SK-N-SH (cell line): ENCODE measurements at regions not wholly inside any gene's neighbourhood (a gene's known extent, or its start where the extent isn't known, plus 50 kb on each side); places are given as distances from the start of the nearest gene placed in this dataset.

Experiments
- CTCF ChIA-PET: fragments of 300-600, 350-600 bp; formaldehyde crosslinking; extraction: SDS; loops from one replicate; lab custom pipeline; 2021; lab: Yijun Ruan, JAX
- POLR2A ChIA-PET: fragments of 350-600 bp; sonication (Branson Sonifier 250); formaldehyde crosslinking; extraction: SDS; loops from one replicate; lab custom pipeline; 2020; ENCODE audit warnings: antibody characterized with exemption, inconsistent platforms; lab: Yijun Ruan, JAX
- DNase-seq: peaks from one replicate; pipeline ENCODE4 v3.0.0; 2012
- H2AFZ ChIP-seq: fragments of 200-600 bp; sonication (generic); 2 replicates; pipeline ENCODE4 v1.8.1; 2016; ENCODE audit warnings: antibody characterized with exemption, mild to moderate bottlenecking, low read depth
- H3F3A ChIP-seq: fragments of 200-600 bp; sonication (generic); replicated peaks from 2 replicates; pipeline ENCODE3; 2016; ENCODE audit warnings: antibody characterized with exemption, mild to moderate bottlenecking; ENCODE audit not compliant: insufficient read depth
- H3K27ac ChIP-seq, 2 experiments: fragments of 200-500 bp in 1 of 2; fragments of 200-600 bp in 1 of 2; sonication (Bioruptor generic) in 1 of 2; sonication (generic), shearing (Covaris generic) in 1 of 2; 2 replicates each; pipeline versions ENCODE4 v1.5.1 to v1.6.1; 2014 to 2016; ENCODE audit warnings: low read depth in 2 of 2, inconsistent platforms in 1 of 2, low read length in 1 of 2, mild to moderate bottlenecking in 1 of 2, mixed read lengths in 1 of 2
- H3K27me3 ChIP-seq: fragments of 200-600 bp; sonication (generic), shearing (Covaris generic); 2 replicates; pipeline ENCODE4 v1.6.1; 2016; ENCODE audit warnings: mixed run types; ENCODE audit not compliant: insufficient read depth
- H3K36me3 ChIP-seq, 2 experiments: fragments of 200-500 bp in 1 of 2; fragments of 200-600 bp in 1 of 2; sonication (Bioruptor generic) in 1 of 2; sonication (generic) in 1 of 2; replicated peaks in 1 of 2; 2 replicates each; pipeline versions ENCODE3 to v1.5.1; 2014 to 2016; ENCODE audit warnings: low read length in 1 of 2, mild to moderate bottlenecking in 1 of 2; ENCODE audit not compliant: insufficient read depth in 2 of 2, control insufficient read depth in 1 of 2
- H3K4me1 ChIP-seq, 2 experiments: fragments of 200-500 bp in 1 of 2; fragments of 200-600 bp in 1 of 2; sonication (Bioruptor generic) in 1 of 2; sonication (generic), shearing (Covaris generic) in 1 of 2; 2 replicates each; pipeline versions ENCODE4 v1.5.1 to v1.6.1; 2014 to 2016; ENCODE audit warnings: low read depth in 1 of 2, low read length in 1 of 2, mixed run types in 1 of 2; ENCODE audit not compliant: insufficient read depth in 2 of 2, control insufficient read depth in 1 of 2
- H3K4me2 ChIP-seq: fragments of 200-600 bp; sonication (generic), shearing (Covaris generic); 2 replicates; pipeline ENCODE4 v1.6.1; 2017; ENCODE audit warnings: mixed run types
- H3K4me3 ChIP-seq, 2 experiments: fragments of 200-500 bp in 1 of 2; fragments of 200-600 bp in 1 of 2; sonication (Bioruptor generic) in 1 of 2; sonication (generic), shearing (Covaris generic) in 1 of 2; 2 replicates each; pipeline versions ENCODE4 v1.5.1 to v1.8.1; 2014 to 2016; ENCODE audit warnings: low read depth in 2 of 2, inconsistent platforms in 1 of 2, low read length in 1 of 2, mild to moderate bottlenecking in 1 of 2, mixed read lengths in 1 of 2, moderate library complexity in 1 of 2
- H3K79me2 ChIP-seq: fragments of 200-600 bp; sonication (generic); 2 replicates; pipeline ENCODE4 v1.8.1; 2017; ENCODE audit warnings: mild to moderate bottlenecking; ENCODE audit not compliant: insufficient read depth
- H3K9ac ChIP-seq: fragments of 200-600 bp; sonication (generic); 2 replicates; pipeline ENCODE4 v1.6.1; 2017; ENCODE audit warnings: mixed run types
- H3K9me2 ChIP-seq: fragments of 200-600 bp; sonication (generic); 2 replicates; pipeline ENCODE4 v1.6.1; 2017; ENCODE audit warnings: mixed run types
- H3K9me3 ChIP-seq: fragments of 200-600 bp; sonication (generic); 2 replicates; pipeline ENCODE4 v1.6.1; 2017; ENCODE audit warnings: mixed run types, mild to moderate bottlenecking, moderate library complexity
- H4K20me1 ChIP-seq: fragments of 200-600 bp; sonication (generic); 2 replicates; pipeline ENCODE4 v1.6.1; 2017; ENCODE audit warnings: mild to moderate bottlenecking, mixed run types; ENCODE audit not compliant: insufficient read depth
- CHD2 ChIP-seq: fragments of 150-350 bp; IDR thresholded peaks from 2 replicates; pipeline ENCODE4 v1.6.1; 2018; ENCODE audit warnings: low read length; ENCODE audit not compliant: partially characterized antibody
- FOXJ3 ChIP-seq: sonication (generic); formaldehyde crosslinking; IDR thresholded peaks from 2 replicates; pipeline ENCODE4 v1.5.1; 2020; ENCODE audit warnings: mild to moderate bottlenecking, missing genetic modification reagents
- FOXM1 ChIP-seq: IDR thresholded peaks from 2 replicates; pipeline ENCODE4 v1.4.0; 2012; ENCODE audit warnings: low read depth, mild to moderate bottlenecking
- GATA2 ChIP-seq: sonication (generic); formaldehyde crosslinking; IDR thresholded peaks from 2 replicates; pipeline ENCODE4 v1.5.0; 2020; ENCODE audit warnings: mild to moderate bottlenecking, missing genetic modification reagents
- IRF3 ChIP-seq: fragments of 150-350 bp; IDR thresholded peaks from 2 replicates; pipeline ENCODE4 v1.6.1; 2016; ENCODE audit warnings: mild to moderate bottlenecking, low read depth, low read length
- JUND ChIP-seq: IDR thresholded peaks from 2 replicates; pipeline ENCODE4 v1.4.0; 2012
- MEF2A ChIP-seq: IDR thresholded peaks from 2 replicates; pipeline ENCODE4 v1.4.0; 2012; ENCODE audit warnings: low read depth, borderline replicate concordance
- NFIC ChIP-seq: IDR thresholded peaks from 2 replicates; pipeline ENCODE4 v1.4.0; 2012; ENCODE audit warnings: borderline replicate concordance
- REST ChIP-seq: IDR thresholded peaks from 2 replicates; pipeline ENCODE4 v1.6.1; 2012; ENCODE audit warnings: mild to moderate bottlenecking, low read depth, low read length, moderate library complexity
- RXRA ChIP-seq: IDR thresholded peaks from 2 replicates; pipeline ENCODE4 v1.4.0; 2012; ENCODE audit warnings: low read depth, mild to moderate bottlenecking, borderline replicate concordance
- SIN3A ChIP-seq: IDR thresholded peaks from 2 replicates; pipeline ENCODE4 v1.6.1; 2012; ENCODE audit warnings: low read depth, mild to moderate bottlenecking, low read length, moderate library complexity, borderline replicate concordance
- TAF1 ChIP-seq: IDR thresholded peaks from 2 replicates; pipeline ENCODE4 v1.6.1; 2012; ENCODE audit warnings: low read depth, mild to moderate bottlenecking, low read length, moderate library complexity, borderline replicate concordance
- TCF12 ChIP-seq: IDR thresholded peaks from 2 replicates; pipeline ENCODE4 v1.4.0; 2012
- USF2 ChIP-seq: fragments of 150-350 bp; IDR thresholded peaks from 2 replicates; pipeline ENCODE4 v1.6.1; 2017; ENCODE audit warnings: antibody characterized with exemption, low read length, low read depth, borderline replicate concordance
- YY1 ChIP-seq: IDR thresholded peaks from 2 replicates; pipeline ENCODE4 v1.4.0; 2012; ENCODE audit warnings: low read depth, mild to moderate bottlenecking
- WGBS: methylation state at CpG from one replicate; pipeline ENCODE4 v1.1.6; 2017; ENCODE audit warnings: low lambda C conversion rate; 5-methylcytosine and 5-hydroxymethylcytosine counted together

- Histone ChIP-seq H3K27ac (no peak overlapping the region), H3F3A (no peaks in the 10 kb centered on the region), H3K9ac (no peak overlapping the region), H3K4me3 (no peak overlapping the region), H2AFZ (no peak overlapping the region), H3K36me3 (no peaks in the 10 kb centered on the region), H3K27me3 (no peaks in the 10 kb centered on the region), H3K4me2 (no peak overlapping the region), H3K9me3 (no peaks in the 10 kb centered on the region), H3K79me2 (no peaks in the 10 kb centered on the region), H3K4me1 (no peaks in the 10 kb centered on the region), H4K20me1 (no peaks in the 10 kb centered on the region), H3K9me2 (no peaks in the 10 kb centered on the region)
- ChIA-PET CTCF (no interaction called here), POLR2A (no interaction called here)
- TF ChIP-seq RXRA = no peak
- DNase-seq = no peak
- 6% methylated on average over 10 of the region's 16 CpGs for WGBS
Measured at GRCh38 chr1:2907051-2907450, 105.6 kb upstream of the TTC34 start.

GRCh38 chr1:2908081-2908480 is 106.6 kb upstream of the TTC34 start:
- no peaks in the 10 kb centered on the region for H3K79me2 ChIP-seq
- H3K4me3 ChIP-seq = no peak overlapping the region
- DNase-seq = no peak
- H3K9me2 ChIP-seq = no peaks in the 10 kb centered on the region
- H3K4me1 ChIP-seq = no peaks in the 10 kb centered on the region
- H3K9ac ChIP-seq = no peak overlapping the region
- WGBS = no CpG with 5 or more reads among the region's 16 CpGs
- H3K9me3 ChIP-seq = no peaks in the 10 kb centered on the region
- POLR2A ChIA-PET = no interaction called here
- no peaks in the 10 kb centered on the region for H4K20me1 ChIP-seq
- H3K27ac ChIP-seq = no peak overlapping the region
- no peaks in the 10 kb centered on the region for H3K27me3 ChIP-seq
- CTCF ChIA-PET = interaction anchor here (1.2 to 1.3 kb wide), 2 partner anchors 14 to 30 kb away, joined by 3 to 4 read pairs; no protein-coding TSS in a partner anchor
- H3K36me3 ChIP-seq = no peaks in the 10 kb centered on the region
- H3F3A ChIP-seq = no peaks in the 10 kb centered on the region
- TF ChIP-seq IRF3 (no peak), USF2 (no peak), FOXJ3 (no peak), YY1 (no peak), JUND (no peak), GATA2 (CRISPR knock-in tag) (no peak), MEF2A (no peak), NFIC (no peak), FOXM1 (no peak), CHD2 (no peak), TCF12 (no peak), TAF1 (no peak), SIN3A (no peak), REST (no peak)
- H2AFZ ChIP-seq = no peak overlapping the region
- H3K4me2 ChIP-seq = no peak overlapping the region
